ENCODE measurements at regions not wholly inside any gene's neighbourhood (a gene's known extent, or its start where the extent isn't known, plus 50 kb on each side); places are given as distances from the start of the nearest gene placed in this dataset.
"Not testable (repeated sequence)": the region's sequence is repeated elsewhere in the genome, so short reads cannot be mapped to it uniquely, and the experiment has no call there.

GRCh38 chr3:3902161-3902560 lies 102.9 kb downstream of the LRRN1 start:
- no peak for DNase-seq (ENCODE audit: low read depth in 2 of 3, low spot score in 1 of 3)

DNA sequence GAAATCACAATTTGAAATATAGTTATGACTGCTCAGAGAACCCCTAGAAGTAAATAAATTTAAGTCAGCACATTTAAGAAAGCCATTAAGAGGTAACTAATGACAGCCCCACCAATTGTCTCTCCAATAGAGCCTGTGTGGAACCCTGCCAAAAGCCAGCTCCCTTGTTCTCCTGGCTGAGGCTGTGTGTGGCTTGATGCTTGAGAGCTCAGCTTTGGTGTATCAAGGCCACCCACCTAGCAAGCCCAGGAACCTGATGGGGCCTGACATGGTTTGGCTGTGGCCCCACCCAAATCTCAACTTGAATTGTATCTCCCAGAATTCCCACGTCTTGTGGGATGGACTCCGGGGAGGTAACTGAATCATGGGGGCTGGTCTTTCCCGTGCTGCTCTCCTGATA lies 106.9 kb downstream of the LRRN1 start:
- DNase-seq (ENCODE audit: low read depth in 2 of 3, low spot score in 1 of 3), result no peak

- DNase-seq (ENCODE audit: low read depth in 2 of 3, low spot score in 1 of 3), result no peak
Measured at GRCh38 chr3:3907023-3907422, 107.8 kb downstream of the LRRN1 start.

GRCh38 chr3:3918763-3919162 lies 119.5 kb downstream of the LRRN1 start:
- no peak for DNase-seq (ENCODE audit: low read depth in 2 of 3, low spot score in 1 of 3)

DNA sequence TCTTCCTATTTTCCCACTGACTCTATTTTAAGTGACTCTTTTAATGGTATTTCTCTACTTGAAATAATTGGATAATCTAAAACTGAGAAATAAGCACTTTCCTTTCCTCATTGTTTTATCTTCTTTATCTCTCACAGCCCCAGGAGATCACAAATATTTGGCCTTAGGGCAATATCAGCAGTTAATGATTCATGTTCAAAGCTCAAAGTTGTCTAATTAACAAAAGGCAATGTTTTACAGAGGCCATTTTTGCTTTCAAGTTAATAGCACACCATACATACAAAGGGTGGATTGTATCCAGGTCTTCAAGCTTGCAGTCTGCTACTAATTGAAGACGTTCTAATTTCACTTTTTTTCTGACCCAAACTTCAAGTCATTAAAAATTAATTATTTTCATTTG lies 120.1 kb downstream of the LRRN1 start:
- no peak for DNase-seq (ENCODE audit: low read depth in 2 of 3, low spot score in 1 of 3)

DNA sequence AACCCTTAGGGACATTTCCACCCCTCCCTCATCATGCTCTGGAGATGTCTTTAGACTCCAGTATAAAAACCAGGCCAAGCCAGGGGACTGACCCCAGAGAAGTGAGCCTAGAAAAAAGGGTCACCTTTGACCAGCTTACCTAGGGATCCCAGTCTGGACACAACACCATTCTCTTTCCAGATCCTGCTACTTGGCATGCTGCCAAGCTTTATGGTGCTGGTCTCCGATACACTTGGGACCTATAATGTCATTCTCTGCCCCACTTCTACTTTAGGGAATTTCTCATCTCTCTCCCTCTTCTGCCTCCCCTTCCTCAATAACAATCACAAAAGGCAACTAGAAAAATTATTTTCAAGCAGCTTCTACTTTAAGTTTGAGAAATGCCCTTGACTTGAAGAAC lies 124.4 kb downstream of the LRRN1 start:
- no peak for DNase-seq (ENCODE audit: low read depth in 2 of 3, low spot score in 1 of 3)

GRCh38 chr3:3927198-3927597 lies 128.0 kb downstream of the LRRN1 start:
- DNase-seq (ENCODE audit: low read depth in 2 of 3, low spot score in 1 of 3), result no peak

- no peak for DNase-seq (ENCODE audit: low read depth in 2 of 3, low spot score in 1 of 3)
Measured at GRCh38 chr3:3927965-3928364, 128.7 kb downstream of the LRRN1 start.

- DNase-seq (ENCODE audit: low read depth in 2 of 3, low spot score in 1 of 3), result not testable (repeated sequence)
Measured at GRCh38 chr3:3941380-3941779, 142.1 kb downstream of the LRRN1 start.

- no peak for DNase-seq (ENCODE audit: low read depth in 2 of 3, low spot score in 1 of 3)
Measured at GRCh38 chr3:3951071-3951470, 151.8 kb downstream of the LRRN1 start.

GRCh38 chr3:3951501-3951900 lies 152.3 kb downstream of the LRRN1 start:
- no peak for DNase-seq (ENCODE audit: low read depth in 2 of 3, low spot score in 1 of 3)

GRCh38 chr3:3962867-3963266 lies 163.6 kb downstream of the LRRN1 start:
- not testable (repeated sequence) for DNase-seq (ENCODE audit: low read depth in 2 of 3, low spot score in 1 of 3)

- no peak for DNase-seq (ENCODE audit: low read depth in 2 of 3, low spot score in 1 of 3)
Measured at GRCh38 chr3:3984053-3984452, 184.8 kb downstream of the LRRN1 start.

- no peak for DNase-seq (ENCODE audit: low read depth in 2 of 3, low spot score in 1 of 3)
Measured at GRCh38 chr3:3991598-3991997, 192.4 kb downstream of the LRRN1 start.

DNA sequence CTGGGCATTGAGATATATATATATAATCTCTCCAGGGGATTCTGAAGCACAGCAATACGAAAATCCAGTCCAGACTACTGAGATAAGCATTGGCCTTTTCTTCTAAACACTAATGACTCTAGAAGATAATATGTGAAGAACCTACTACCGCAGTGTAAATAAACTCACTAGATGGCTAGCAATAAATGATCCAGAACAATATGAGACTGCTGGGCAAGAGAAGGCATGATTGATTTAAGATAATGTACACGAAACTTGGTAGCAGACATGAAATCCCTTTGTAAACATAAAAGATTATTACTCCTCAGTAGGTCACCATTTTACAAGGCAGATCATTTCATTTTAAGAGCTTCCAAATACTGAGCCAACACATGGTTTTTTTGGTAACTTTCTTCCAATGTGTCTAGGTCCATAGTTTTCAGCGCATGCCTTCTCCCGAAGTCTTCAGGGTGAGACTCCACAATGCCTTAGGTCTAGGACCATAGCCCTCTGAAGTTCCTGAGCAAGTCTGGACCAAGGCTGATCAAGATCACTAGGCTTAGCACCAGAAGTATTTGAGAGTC lies 193.2 kb downstream of the LRRN1 start:
- no peak for DNase-seq (ENCODE audit: low read depth in 2 of 3, low spot score in 1 of 3)

- peak in 2 of 3 donors; percentile 2 to 40 for DNase-seq (ENCODE audit: low read depth in 2 of 3, low spot score in 1 of 3)
Measured at GRCh38 chr3:3998140-3998922, 199.1 kb downstream of the LRRN1 start.

- DNase-seq (ENCODE audit: low read depth in 2 of 3, low spot score in 1 of 3), result not testable (repeated sequence)
Measured at GRCh38 chr3:3999340-3999739, 200.1 kb downstream of the LRRN1 start.

DNA sequence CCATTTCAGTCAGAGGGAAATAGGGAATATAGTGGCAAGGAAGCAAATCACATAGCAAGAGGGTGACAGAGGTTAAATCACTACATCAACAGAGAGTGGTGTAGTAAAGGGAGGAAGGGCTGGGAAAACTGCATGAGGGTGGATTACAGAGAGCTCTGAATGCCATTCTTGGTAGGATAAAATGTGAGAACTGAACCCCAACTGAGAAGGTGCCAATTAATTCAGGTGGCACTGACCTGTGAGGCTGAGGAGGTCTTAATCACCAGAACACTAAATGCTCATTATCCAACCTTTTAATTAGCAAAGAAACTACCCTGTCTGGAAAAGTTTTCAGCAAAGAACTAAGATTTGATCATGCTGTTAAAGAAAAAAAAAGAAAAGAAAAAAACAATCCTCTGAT lies 202.7 kb downstream of the LRRN1 start:
- DNase-seq (ENCODE audit: low read depth in 2 of 3, low spot score in 1 of 3), result no peak

DNA sequence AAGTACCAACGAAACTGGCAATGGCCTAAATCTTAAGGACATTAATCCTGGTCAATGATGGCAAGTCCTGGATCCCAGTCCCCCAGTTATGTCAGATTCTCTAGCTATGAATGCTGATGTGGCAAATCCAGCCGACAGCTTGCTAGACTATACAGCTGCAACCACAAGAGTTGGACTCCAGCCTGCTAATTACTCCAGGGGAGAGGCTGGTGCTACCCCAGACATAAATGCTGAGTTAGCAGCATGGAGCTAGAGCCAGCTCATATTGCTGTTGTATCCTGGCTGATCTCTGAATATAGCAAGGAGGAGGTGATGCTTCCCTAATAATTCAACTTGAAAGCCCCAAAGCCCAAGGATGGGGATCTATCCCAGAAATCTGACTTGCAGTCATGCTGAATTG lies 207.1 kb downstream of the LRRN1 start:
- DNase-seq (ENCODE audit: low read depth in 2 of 3, low spot score in 1 of 3), result no peak

DNA sequence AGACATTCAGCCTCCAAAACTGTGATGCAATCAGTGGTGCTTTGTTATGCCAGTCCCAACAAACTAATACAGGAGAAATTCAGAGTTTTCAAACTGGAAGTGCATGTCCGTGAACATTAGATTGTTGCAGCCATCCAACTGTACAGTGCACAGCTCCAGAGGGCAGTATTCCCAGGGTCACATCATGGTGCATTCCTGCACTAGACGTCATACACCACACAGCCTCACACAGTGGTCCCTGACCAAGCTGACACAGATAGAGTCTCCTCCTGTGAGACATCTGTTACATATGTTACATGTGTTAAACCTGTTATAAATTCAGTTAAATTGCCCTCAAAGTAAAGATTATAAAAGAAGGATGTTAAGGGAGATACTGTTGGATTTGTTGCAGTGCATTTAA lies 209.0 kb downstream of the LRRN1 start:
- DNase-seq (ENCODE audit: low read depth in 2 of 3, low spot score in 1 of 3), result no peak

GRCh38 chr3:4011166-4011565 lies 211.9 kb downstream of the LRRN1 start:
- DNase-seq (ENCODE audit: low read depth in 2 of 3, low spot score in 1 of 3), result no peak

DNA sequence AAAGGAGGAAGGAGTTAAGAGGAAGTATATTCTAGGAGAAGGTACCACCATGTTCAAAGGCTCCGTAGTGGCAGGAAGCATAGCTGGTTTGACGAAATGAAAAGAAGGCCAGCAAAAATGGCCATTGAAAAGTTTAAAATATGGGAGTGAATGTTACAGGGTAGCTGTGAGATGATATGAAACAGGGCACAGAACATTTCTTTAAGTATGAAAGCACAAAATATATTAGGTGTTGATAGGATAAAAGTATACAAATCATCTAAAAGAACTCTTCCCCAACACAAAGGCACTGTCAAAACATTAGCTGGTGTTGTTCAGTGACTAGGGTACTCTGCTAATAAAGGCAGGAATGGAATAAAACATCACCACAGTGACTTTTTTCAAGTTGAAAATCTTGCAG lies 216.2 kb downstream of the LRRN1 start:
- DNase-seq (ENCODE audit: low read depth in 2 of 3, low spot score in 1 of 3), result no peak

DNA sequence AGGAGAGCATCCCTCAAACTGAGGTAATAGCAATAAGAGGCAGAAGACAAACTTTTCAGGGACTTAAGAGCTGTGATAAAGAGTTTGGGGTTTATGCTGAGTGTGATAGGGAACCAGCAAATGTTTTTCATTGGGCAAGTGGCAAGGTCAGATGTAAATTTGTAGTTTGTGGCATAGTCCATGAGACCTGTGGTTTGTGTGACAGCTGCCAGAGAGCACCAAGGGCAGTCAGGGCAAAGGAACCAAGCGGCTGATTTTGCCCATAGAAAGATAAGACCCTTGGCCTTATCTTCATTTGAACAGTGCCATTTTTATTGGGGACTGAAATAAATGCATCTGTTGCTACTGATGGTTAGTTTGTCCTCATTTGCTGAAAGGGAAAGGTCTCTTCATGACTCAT lies 220.3 kb downstream of the LRRN1 start:
- no peak for DNase-seq (ENCODE audit: low read depth in 2 of 3, low spot score in 1 of 3)

Data from stimulated activated CD4-positive, alpha-beta T cell treated with anti-CD3 and anti-CD28 coated beads, Interleukin-12 subunit alpha, Interleukin-12 subunit beta, amount 100 ng/mL, for 48 hours (primary cell).